Mucosa of gallbladder (tissue), 1 donor: ENCODE measurements at regions not wholly inside any gene's neighbourhood (a gene's known extent, or its start where the extent isn't known, plus 50 kb on each side); places are given as distances from the start of the nearest gene placed in this dataset.
"Not testable (repeated sequence)": the region's sequence is repeated elsewhere in the genome, so short reads cannot be mapped to it uniquely, and the experiment has no call there.

Experiments
- DNase-seq: peaks from one replicate; pipeline ENCODE4 v3.0.0-alpha.2; 2020; ENCODE audit warnings: low spot score
- donor health status: DM: no; HTN: no; CAD: no.

GRCh38 chr3:30328935-30329334 is 277.5 kb upstream of the TGFBR2 start:
- not testable (repeated sequence) for DNase-seq

- no peak for DNase-seq
Observed at GRCh38 chr3:30331519-30331918, 274.9 kb upstream of the TGFBR2 start.

DNA sequence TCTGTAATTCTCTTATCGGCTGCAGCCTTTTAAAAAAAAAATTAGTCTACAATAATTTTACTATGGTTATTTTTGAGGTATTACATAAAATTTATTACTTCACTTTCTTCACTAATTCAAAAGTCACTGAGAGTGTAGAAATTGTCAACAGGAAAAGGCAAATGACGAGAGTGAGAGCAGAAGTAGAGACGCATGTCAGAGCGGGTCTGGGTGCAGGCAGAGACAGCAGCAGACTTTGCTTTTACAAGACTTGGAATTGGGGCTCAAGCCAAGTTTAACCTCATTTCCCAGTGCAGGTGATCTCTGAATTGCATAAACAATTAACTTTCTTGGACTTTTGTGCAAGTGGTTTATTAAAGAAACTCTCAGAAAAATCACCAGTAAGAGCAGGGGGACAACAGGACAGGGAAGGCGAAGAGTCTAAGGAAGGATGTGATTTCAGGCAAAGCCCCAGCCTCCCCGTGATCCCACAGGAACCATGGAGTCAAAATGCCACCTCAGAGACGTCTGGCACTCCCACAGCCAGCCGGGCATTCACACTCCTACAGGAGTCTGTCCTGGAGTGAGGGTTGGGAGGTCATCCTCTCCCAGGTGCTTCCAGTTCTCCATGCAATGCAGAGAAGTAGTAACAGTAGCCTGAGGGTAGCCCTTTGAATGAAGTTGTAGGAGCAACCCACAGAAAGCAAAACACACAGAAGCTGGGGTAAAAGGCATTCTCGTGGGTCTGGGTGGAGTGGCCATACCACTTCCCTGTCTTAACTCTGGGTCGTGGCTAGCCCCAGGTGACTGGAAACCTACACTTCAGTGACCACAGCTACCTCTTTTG is 274.0 kb upstream of the TGFBR2 start:
- no peak for DNase-seq

- DNase-seq = no peak
Observed at GRCh38 chr3:30333143-30333542, 273.3 kb upstream of the TGFBR2 start.

- DNase-seq = no peak
Observed at GRCh38 chr3:30333903-30334302, 272.5 kb upstream of the TGFBR2 start.

- no peak for DNase-seq
Observed at GRCh38 chr3:30340500-30340899, 265.9 kb upstream of the TGFBR2 start.

- DNase-seq = no peak
Observed at GRCh38 chr3:30341079-30341478, 265.3 kb upstream of the TGFBR2 start.

GRCh38 chr3:30341851-30342250 is 264.6 kb upstream of the TGFBR2 start:
- no peak for DNase-seq

- DNase-seq = peak; percentile 70
Observed at GRCh38 chr3:30342318-30343060, 263.9 kb upstream of the TGFBR2 start.

GRCh38 chr3:30343067-30343831 is 263.2 kb upstream of the TGFBR2 start:
- no peak for DNase-seq

- no peak for DNase-seq
Observed at GRCh38 chr3:30343861-30344260, 262.5 kb upstream of the TGFBR2 start.

DNA sequence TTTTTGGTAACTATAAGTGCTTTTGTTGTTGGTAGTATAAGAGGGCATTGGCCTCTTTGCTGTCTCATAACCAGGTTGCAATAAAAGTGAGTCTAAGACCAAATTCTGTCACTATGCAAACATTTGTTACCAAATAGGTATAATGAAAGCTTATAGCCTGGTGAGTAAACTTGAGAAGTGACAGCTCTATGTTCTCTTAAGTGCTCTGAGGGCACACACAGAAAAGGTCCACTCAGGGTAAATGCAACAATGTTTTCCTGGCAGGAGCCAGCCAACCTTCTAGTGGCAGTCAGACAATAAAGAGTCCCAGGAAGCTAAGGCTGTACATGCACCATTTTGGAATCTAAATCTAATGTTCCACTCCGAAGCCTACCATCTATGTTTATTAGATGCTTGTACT is 262.1 kb upstream of the TGFBR2 start:
- no peak for DNase-seq

DNA sequence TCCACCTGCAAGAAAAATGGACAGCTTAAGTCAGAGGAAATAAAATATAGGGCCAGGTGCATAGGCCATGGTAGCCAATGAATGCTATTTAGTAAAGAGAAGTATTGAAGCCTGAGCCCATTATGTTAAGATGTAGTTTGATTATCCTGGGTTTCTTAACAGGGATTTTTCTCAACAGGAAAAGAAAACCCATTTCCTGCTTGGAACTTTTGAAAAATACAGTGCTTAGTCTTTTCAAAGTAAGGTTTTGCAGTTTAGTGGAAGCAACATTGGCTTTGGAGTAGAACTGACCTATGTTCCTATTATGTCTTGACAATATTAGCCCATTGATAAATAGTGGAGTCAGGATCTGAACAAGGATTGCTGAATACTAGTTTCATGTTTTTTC is 259.5 kb upstream of the TGFBR2 start:
- no peak for DNase-seq

DNA sequence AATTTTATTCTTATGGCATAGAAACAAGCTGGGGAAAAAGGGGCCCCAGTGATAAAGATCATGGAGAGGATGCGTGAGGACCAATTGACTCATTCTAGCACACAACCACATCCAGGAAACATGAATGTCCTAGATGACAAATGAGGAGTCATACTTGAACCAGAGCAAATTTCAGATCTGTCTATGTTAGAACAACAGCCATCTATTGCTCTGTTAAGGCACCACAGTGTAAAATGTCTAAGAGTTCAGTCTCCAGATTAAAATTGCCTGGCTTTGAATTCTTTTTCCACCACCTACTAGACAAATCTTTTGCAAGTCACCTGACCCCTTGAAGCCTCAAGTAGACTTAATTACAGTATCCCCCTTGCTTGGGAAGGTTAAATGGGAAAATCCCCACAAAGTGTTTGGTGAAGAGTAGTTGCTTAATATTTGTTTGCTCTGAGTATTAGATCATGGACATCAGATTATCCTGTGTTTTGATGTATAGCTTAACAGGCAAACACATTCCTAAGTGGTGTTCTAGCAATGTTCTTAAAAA is 258.7 kb upstream of the TGFBR2 start:
- DNase-seq = no peak

- no peak for DNase-seq
Observed at GRCh38 chr3:30349507-30349906, 256.9 kb upstream of the TGFBR2 start.

DNA sequence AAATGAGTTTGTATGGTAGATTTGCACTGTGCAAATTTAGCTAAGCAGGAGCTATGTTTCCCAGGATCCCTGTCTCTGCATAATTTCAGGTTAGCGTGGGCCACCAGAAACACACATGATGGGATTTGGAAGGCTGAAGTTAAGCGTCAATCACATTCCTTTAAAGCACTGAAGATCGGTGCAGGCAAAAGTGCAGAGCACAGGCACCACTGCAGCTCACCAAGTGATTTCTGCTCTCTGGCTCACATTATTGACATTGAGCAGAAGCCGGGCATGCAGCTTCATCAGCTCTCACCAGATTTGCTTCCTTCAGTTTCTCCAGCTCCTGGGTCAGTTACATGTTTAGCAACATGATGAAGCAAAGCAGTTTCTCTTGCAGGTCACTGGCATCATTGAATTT is 256.4 kb upstream of the TGFBR2 start:
- no peak for DNase-seq

DNA sequence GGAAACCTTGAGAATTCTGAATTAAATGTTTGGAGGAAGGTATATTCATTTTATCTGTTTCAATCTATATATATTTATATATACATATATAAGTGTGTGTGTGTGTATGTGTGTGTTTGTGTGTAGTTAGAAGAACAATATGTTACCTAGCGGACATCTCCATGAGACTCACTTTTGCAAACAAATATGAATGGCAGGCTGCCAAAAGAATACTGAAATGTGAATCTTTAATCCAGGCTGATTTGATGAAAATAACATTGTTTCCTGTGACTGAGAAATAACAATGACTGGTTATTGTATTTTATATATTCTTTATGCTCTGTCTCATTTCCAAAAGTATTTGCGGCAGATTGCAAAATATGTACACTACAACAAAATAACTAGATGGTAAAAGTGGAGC is 255.5 kb upstream of the TGFBR2 start:
- no peak for DNase-seq

DNA sequence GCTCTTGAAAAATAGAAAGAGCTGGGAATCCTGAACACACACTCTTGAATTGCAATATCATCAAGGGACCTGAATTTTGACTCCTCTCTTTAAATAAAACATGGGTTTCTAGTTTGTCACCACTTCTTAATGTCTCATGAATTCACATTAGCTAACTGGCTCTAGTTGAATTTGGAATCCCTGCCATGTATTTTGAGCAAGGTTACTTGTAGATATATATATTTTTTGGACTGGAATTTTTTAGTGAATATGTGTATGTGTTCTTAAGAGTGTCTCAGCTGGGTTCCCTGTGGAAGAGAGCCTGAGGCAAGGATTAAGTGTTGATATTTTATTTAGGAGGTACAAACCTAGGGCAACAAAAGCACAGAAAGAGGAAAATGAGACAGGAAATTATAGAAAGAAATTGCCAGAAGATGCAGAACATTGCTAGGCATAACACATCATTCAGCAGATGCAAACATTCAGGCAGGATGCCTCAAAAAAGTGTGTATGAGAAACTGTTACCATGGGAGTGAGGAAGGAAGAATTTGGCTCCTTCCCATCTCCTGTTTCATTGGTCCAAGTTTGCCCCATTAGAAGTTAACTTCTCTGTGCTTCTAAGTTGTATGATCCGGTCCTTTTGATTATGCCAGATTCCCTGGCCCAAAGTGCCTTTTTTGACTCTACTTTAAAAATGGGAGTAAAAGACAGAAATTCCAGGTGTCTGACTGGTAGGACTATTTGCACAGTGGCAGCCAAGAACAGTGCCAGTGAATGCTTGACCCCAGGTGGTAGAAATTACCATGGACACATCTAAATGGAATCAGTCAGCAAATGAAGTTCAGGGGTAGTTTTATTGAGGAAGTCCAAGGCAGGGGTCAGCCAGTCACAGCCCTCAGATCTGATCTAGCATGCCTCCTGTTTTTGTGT is 253.7 kb upstream of the TGFBR2 start:
- DNase-seq = no peak

GRCh38 chr3:30353711-30354467 is 252.5 kb upstream of the TGFBR2 start:
- no peak for DNase-seq

DNA sequence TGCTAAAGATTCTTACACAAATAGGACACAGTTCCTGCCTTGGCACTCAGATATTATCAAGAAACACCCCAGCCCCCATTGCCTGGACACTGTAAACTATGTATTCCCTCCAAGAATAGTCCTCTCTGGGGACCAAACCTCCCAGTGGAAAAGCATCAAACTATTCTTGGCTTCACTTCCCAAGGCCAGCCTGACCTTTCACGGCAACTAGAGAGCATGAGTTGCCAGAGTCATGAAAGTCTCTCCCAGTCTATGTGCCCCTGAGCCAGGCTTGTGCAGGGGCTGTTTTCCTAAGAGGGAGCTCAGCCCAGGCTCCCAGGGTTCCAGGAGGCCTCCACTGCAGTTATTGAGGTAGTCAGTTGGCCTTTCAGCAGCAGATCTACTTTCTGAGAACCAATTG is 251.9 kb upstream of the TGFBR2 start:
- DNase-seq = no peak
